DMS114 treated with DMSO at 0.1 percent for 48 hours (cell line): ENCODE measurements at regions not wholly inside any gene's neighbourhood (a gene's known extent, or its start where the extent isn't known, plus 50 kb on each side); places are given as distances from the start of the nearest gene placed in this dataset.
"Not testable (repeated sequence)": the region's sequence is repeated elsewhere in the genome, so short reads cannot be mapped to it uniquely, and the experiment has no call there.

ENCODE experiments used
- DNase-seq: peaks from one replicate; lab custom pipeline; 2025; ENCODE audit not compliant: unreplicated experiment; lab: John Stamatoyannopoulos, UW

DNA sequence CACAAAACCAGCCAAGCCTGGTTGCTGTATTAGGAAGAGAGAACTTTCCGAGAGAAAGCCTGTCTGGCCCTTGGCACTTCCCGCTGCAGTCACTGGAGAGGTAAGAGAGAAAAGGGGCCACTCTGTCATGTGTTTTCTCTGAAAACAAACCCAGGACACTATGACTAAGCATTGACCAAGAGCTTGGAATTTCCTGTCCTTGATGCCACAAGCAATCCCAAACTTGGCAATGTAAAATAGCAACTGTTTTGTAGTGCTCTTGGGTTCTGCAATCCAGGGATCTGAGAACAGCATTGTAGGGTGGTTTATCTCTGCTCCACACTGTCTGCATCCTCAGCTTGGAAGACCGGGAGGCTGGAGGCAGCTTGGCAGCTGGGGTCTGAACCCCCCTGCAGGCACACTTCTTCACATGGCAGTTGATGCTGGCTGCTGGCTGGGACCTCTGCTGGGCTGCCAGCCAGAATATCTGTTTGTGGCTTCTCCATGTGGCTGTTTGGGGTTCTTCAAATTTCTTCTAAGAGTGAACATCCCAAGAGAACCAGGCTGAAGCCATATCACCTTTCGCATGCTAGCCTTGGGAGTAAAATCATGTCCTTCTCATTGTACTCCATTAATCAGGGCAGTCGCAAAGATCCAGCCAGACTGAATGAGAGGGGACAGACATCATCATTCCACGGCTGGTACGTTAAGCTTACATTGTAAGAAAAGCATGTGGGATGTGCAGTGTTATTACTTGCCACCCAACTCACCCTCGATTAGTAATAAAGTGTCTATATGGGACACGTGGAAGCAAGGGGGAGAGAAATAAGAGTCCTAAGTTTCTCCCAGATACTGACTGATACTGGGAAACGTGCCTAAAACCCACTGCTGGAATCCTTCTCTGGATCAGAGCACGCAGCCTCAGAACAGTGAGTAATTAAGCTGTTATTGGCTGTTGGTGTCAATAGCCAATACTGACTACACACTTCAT is 537.4 kb upstream of the B3GAT1 start:
- DNase-seq = no peak

DNA sequence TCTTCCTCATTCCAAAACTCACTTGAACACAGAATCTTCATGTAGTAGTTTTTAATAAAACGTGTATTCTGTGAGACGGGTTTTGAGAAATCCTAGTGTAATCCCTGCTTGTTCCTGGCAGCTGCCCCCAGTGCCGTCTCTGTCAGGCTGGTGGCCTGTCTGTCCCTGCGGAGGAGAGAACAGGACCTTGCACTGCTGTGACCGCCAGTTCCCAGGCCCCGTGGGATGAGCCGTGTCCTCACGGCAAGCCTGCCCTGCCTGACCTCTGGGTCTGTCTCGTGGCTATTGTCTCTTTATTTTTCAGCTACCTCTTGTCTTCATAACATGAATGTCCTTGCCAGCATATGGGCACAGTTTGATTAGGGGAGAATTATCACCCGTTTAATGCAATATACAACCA is 535.5 kb upstream of the B3GAT1 start:
- no peak for DNase-seq

DNA sequence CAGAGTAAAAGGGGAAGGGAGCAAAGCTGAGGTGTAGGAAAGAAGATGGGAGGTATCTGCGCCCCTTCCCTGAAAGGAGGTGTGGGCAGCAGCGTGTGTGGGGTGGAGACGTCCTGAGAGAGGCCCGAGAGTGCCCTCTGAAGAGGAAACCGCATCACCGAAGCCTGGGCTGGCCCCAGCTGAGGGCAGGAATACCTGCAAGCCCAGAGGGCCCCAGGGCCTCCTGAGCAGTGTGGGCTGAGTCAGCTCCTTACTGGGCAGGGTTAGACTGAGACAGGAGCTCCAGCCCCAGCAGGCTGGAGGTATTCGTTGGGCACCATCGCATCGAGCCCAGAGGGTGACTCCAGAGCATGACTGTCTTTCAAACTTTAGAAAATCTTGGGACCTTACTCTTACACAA is 534.0 kb upstream of the B3GAT1 start:
- DNase-seq = no peak

DNA sequence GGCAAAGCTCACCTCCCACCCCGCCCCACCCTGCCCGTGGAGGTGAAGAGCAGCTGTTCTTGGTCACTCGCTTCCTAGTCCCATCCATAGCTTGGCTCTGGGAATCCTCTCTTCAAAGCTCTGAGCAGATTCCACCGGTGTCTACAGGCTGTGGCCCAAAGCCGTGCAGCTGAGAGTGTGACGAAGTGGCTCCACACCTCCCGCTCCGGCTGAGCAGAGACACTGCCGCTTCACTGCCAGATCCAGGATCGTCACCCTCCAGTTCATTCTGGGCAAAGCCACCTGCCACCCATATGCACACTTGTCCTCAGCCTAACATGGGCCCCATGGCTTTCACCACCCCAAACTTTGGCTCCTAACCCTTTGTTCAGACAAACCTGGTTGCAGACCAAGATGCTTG is 532.9 kb upstream of the B3GAT1 start:
- DNase-seq = no peak

DNA sequence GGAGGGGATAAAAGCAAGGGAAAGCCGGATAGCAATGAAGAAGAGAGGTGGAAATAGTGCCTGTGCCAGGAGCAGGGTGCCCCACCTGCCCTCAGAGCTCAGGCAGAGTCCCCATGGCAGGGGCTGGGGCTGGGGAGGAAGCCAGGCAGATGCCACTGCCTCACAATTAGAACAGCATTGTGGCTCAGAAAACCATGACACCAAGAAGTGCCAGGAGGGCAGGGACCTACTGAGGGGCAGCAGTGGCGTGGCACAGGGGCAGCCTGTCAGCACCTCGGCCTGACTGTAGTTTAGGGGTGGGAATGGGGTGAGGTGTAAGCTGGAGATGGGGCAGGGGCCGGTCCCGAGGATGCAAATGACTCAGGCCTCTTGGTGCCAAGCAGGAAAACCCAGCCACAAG is 532.1 kb upstream of the B3GAT1 start:
- no peak for DNase-seq

DNA sequence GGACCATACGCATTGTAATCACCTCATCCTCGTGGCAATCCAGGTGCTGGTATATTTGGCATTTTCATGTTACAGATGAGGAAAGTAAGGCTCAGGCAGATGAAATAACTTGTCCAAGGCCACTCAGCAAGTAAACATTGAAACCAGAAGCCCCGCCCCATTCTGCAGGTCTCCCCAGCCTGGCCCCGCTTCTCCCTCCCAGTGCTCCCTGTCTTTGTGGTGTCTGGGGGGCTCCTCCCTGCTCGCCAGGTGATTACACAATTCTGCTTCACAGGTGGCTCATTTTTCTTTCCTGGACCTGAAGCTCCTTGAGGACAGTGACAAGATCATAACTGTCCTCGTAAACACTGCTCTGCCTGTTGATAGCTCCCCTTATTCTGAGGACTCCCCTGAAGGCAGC is 531.5 kb upstream of the B3GAT1 start:
- no peak for DNase-seq

DNA sequence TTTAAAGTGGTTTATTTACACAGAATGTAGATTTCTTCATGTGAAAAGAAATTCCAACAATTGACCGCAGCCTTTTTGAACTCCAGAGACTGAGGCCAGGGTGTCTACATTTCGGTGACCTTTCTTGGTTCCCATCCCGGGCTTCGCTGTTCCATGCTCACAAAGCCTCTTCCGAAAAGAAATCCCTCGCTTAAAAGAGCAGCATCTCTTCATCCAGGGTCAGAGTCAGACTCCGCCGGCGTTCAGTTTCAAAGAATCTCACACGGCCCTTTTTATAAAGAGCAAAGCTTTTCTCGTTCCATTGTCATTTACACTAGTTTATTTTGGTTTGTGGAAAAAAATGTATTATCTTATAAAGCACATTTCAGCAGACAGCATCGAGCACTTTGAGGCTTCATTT is 530.6 kb upstream of the B3GAT1 start:
- DNase-seq = no peak

DNA sequence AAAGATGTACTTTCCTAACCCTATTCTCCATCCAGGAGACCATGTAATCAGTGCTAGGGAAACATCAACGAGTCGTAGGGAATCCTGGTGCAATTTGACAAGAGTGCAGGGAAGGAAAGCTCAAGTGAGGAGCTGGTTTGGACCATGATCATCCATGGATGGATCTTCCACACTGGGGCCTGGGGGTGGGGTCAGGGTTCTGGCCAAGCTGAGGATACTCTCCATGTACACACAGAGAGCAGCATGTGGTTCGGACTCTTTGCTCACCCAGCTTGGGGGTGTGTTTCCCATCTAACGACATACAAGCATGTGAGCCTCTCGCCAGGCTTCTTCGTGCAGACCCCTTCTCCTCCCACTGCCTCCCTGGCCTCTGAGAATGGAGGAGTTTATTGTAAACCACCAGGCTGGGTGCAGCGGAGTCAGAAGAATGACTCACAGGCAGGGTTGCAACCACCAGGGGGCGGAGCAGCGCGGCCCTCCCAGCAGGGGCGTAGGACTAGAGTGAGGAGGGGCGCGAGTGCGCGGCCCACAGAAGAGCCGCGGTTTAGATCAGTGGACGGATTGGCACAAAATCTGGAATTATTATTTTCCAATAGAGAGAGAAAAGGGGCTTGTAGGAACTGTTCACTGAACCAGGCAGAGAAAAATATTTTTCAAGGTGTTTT is 530.0 kb upstream of the B3GAT1 start:
- not testable (repeated sequence) for DNase-seq

DNA sequence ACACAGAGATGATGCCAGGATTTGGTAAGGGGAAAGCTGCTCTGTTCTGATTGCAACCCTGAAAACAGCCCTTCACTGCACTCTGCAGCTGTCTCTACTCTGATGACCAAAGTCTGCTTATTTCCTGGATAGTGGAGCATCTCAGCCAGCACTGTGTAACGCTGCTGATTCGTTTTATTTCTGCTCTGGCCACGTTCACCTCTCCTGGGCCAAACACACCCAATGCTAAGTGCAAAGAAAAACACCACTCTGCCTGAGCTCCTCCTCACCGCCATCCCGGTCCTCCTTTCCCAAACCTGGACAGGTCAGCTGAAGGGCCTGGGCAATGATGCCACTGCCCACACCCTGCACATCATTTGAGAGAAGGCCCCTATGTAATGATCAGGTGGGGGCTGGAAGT is 529.3 kb upstream of the B3GAT1 start:
- DNase-seq = no peak

DNA sequence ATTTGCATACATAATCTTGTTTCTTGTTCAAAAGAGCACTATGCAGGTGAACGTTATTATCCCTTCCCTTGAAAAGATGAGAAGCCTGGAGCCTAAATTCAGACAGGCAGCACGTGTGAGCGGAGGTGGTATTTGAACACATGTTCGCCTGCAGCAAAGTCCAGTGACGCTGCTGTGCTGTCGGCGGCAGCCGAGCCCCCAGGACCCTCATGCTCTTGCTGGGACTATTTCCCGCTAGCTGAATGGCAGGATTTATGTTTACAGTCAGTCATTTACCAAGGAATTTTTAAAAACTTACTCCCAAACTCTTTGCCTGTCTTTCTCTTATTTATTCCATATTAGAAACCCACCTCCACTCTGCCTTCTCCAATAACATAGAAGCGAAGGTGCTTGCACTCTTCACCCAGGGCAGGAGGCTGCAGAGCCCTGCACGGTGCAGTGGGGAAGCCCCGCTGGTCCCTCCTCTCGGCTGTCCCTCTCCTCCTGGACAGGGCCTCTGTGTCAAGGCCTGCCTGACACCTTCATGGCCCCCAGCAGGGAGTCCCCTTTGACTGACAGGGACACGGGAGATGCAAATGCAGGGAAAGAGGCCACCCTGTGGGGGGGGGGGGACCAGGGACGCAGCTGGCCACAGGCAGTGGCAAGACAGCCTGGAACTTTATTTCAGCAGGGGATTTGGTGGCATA is 528.5 kb upstream of the B3GAT1 start:
- no peak for DNase-seq

DNA sequence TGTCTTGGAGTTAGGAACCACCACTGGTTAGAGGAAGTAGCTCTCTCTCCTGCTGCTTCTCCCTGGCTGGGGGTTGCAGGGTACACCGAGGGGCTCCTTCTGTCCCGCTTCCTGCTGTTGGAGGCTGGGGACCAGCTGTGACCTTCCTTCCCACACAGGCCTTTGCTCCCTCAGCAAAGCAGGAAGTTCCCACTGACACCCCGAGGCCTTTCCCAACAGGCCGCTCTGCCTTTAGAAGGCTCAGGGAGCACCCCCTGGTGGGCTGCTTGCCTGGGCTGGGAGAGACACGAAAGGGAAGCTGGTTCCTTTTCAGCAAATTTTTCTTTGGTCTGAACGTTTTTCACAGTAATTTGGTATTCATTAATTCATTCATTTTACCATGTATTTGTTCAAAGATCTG is 527.9 kb upstream of the B3GAT1 start:
- DNase-seq = no peak

DNA sequence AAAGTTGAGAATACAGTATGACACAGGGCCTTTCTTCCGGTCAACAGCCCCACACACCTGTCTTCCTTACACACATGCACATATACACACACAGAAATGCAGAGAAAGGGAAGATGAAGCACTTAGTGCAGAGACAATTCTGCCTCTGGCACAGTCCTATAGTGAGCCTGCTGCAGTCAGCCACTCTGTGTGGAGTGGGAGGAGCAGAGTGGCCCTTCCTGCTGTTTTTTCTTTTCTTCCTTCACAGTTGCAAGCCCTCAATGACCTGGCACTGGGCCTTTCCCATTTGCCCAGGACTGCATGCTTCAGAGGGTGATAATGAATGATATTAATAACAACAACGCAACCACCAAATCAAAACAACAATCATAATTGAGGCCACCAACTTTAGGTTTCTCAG is 527.0 kb upstream of the B3GAT1 start:
- no peak for DNase-seq

DNA sequence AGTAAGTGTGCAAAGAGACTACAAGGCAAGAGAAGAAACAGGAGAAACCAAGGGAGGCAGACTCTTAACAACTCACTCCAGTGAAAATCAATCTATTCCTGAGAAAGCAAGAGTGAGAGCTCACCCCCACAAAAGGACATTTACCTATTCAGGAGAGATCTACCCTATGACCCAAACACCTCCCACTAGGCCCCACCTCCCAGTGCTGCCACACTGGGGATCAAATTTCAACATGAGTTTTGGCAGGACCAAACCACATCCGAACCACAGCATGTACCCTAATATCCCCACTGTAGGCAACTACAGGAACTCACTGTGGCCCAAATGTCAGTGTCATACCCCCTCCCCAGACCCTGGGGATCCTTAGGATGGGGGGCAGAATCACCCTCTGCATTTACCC is 526.2 kb upstream of the B3GAT1 start:
- no peak for DNase-seq

DNA sequence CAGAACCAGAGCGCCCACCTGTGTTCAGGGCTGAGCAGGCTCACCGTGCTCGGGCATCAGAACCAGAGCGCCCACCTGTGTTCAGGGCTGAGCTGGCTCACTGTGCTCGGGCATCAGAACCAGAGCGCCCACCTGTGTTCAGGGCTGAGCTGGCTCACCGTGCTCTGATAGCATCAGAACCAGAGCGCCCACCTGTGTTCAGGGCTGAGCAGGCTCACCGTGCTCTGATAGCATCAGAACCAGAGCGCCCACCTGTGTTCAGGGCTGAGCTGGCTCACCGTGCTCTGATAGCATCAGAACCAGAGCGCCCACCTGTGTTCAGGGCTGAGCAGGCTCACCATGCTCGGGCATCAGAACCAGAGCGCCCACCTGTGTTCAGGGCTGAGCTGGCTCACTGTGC is 525.2 kb upstream of the B3GAT1 start:
- not testable (repeated sequence) for DNase-seq

DNA sequence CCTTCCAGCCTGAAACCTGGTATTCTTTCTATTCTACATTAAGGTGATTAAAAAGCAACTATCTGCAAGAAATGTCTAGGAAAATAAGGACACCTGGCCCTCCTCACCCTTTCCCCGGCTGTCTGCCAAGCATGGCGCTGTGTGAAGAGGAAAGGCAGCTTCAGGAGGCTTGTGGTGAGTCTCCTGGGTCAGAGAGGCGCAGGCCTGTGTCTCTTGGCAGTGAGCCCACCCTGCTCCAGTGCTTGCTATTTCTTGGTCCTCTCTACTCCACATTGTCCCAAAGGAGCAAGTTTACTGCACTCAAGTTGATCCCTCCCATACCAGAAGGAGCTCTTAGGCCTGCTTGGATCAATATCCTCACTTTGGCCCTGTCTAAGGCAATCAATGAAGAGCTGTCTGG is 520.7 kb upstream of the B3GAT1 start:
- DNase-seq = no peak

DNA sequence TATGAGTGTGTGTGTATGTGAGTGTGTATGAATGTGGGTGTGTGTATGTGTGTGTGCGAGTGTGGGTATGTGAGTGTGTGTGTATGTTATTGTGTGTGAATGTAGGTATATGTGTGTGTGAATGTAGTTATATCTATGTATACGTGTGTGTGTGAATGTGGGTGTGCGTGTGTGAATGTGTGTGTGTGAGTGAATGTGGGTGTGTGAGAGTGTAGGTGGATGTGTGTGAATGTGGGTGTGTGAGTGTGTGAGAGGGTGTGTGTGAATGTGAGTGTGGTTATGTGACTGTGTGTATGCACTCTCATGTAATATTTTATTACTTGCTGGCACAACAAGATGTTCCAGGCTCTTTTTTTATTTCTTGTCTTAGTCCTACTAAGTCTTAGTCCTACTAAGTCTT is 513.4 kb upstream of the B3GAT1 start:
- no peak for DNase-seq

DNA sequence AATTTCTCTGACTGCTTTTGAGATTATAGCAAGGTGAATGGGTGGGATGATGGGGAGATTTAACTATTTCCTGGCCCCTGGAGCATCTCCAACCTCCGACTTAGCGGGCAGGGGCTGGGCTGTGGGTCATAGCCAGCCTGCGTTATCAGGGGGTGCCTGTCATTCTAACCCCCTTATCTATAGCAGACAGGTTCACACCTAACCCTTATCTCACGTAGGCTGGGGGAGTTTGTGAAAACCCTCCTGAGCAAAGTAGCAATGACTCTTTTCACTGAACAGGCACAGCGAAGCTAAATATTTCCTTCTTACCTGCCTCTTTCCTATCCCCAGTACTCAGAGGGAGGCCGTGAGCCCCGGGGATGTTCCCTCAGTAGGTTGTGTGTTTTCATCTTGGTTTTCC is 511.4 kb upstream of the B3GAT1 start:
- DNase-seq = no peak

DNA sequence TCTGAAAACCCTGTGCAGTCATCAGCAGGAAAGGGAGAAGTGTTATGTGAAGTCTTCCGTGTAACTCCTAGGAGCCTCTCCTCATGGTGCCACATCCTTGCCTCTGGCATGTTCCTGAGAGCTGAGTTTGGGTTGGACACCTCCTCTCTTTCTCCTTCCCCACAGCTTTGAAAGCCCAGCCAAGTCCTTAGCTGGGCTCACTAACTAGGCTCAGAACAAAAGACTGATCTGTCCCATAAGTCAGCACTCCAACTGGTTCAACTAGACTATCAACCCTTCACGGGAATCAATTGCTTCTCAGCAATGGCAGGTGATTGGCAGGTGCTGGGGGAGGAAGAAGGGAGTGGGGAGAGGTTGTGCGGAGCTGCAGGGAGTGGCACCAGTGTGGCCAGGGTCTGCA is 509.9 kb upstream of the B3GAT1 start:
- no peak for DNase-seq

DNA sequence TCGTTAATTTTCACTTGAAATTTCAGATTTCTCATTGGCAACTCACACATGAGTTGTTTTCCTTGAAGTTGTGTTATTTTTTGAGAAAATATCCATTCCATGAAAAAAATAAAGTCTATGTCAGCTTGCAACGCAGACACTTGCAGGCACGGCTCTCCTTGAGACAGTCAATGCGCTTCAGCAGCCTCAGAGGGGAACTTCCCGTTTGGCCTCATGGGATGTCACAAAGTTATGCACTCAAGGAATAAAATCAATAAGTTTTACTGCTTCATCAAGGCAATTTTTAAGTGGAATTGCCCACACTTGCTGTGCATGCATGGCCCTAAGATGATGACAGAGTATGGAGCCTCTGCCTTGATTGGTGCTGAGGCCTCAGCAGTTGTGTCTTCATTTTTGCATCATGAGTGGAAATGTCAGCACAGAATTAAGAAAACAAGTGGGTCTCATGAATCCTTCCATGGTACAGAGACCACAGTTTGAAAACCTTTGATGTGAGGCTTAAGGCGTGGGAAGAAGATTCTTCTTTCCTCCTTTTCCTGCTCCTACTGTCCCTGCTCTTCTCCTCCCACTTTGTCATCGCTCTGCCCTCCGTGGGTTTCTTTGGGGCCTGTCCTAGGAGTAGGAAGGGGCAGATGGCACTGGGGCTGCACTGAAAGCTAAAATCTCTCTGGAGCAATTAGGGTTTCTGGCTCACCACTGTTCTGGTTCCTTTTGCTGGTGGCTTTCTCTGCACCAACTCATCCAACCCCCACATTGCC is 509.0 kb upstream of the B3GAT1 start:
- DNase-seq = no peak

DNA sequence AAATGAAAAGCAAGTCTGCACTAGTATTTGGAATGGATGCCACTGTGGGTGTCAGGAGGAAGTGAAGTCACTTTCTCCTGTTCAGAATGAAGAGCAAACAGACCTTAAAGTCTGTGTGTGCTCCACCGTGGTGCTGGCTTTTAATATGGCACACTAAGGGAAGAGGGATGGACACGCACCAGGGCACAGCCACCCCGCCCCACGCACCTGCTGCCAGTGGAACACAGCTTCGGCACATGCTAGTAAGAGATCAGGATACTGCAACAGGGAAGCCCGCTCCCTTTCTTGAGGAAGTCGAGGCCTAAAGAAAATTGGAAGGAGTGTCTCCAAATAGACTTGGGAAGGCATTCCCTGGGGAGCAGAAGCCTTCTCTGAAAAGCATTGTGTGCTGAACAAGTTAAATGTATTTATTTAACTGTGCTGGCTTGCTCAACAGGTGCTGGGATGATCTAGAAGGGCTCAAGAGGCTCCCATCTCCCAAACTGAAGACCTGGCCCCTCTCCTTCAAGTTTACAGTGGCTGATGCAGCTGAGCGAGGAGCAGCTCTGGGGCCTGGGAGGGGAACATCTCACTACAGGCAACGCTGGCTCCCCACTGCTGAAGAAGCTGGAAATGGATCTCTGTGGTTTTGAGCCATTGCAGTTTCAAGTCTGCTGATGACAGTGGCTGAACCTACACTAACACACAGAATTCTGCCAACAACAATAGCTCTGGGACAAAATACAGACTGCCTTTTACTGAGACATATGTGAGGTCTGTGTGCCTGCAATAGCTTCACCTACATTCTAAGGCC is 504.6 kb upstream of the B3GAT1 start:
- no peak for DNase-seq
